ENCODE measurements at regions not wholly inside any gene's neighbourhood (a gene's known extent, or its start where the extent isn't known, plus 50 kb on each side); places are given as distances from the start of the nearest gene placed in this dataset.

DNA sequence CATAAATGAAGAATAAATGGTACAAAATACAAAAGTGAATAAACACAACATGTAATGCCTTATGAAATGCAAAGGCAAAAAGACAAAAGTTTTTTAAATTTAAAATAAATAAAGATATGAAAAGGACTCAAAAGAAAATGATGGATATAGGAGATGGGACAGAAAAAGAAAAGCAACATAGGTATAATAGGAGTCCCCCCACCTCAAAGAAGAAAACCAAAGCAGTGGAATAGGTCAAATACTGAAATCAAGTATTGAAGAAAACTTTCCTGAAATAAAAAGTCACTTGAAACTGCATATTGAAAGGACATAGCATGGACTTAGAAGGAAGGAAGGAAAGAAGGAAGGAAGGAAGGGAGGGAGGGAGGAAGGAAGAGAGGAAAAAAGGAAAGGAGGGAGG is 110.0 kb upstream of the FAM204A start:
- TF ChIP-seq, protein P1, sequence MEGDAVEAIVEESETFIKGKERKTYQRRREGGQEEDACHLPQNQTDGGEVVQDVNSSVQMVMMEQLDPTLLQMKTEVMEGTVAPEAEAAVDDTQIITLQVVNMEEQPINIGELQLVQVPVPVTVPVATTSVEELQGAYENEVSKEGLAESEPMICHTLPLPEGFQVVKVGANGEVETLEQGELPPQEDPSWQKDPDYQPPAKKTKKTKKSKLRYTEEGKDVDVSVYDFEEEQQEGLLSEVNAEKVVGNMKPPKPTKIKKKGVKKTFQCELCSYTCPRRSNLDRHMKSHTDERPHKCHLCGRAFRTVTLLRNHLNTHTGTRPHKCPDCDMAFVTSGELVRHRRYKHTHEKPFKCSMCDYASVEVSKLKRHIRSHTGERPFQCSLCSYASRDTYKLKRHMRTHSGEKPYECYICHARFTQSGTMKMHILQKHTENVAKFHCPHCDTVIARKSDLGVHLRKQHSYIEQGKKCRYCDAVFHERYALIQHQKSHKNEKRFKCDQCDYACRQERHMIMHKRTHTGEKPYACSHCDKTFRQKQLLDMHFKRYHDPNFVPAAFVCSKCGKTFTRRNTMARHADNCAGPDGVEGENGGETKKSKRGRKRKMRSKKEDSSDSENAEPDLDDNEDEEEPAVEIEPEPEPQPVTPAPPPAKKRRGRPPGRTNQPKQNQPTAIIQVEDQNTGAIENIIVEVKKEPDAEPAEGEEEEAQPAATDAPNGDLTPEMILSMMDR (IDR thresholded peaks at IDR 0.05; ENCODE audit: insufficient read depth, low read length, poor library complexity, severe bottlenecking) = no peak
- TF ChIP-seq EZH2phosphoT487 (conservative IDR thresholded peaks at IDR 0.05; ENCODE audit: low read length) = no peak
